ENCODE measurements at regions not wholly inside any gene's neighbourhood (a gene's known extent, or its start where the extent isn't known, plus 50 kb on each side); places are given as distances from the start of the nearest gene placed in this dataset.

DNA sequence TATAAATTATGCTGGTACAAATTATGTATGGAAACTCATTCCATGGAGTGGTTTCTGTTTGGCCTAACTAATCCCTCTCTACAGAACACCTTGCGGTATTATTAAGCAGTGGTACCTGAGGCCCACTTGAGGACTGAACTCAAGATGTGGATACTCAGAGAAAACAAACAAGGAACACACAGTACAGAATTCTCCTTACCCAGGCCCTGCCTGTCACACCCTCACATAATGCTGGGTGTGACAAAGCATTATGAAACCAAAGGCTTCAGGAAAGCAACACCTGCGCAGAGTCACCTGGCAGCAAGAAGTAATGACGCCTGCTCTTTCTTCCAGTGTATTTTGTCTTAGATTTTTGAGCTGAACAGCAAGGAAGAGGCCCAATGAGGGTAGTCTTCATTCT, 264.7 kb downstream of the PAX3 start:
- no peak overlapping the region for H2BK20ac ChIP-seq (ENCODE audit: low read depth, low read length)
- no peaks in the 10 kb centered on the region for H3K9me1 ChIP-seq (ENCODE audit: insufficient read depth, low read length)
- BruUV-seq (replicated peaks), result no TSS peak
- H2AK5ac ChIP-seq (ENCODE audit: low read depth, low read length), result no peak overlapping the region
- no peak overlapping the region for H3K18ac ChIP-seq (ENCODE audit: low read depth, low read length)
- H3K79me1 ChIP-seq (ENCODE audit: low read depth in 1 of 2, low read length in 2 of 2), result no peaks in the 10 kb centered on the region
- H3K4me1 ChIP-seq (ENCODE audit: control insufficient read depth, insufficient read depth, low read length), result no peaks in the 10 kb centered on the region
- no peak overlapping the region for H2BK120ac ChIP-seq (ENCODE audit: low read depth, low read length)
- H3K23ac ChIP-seq (ENCODE audit: low read depth, low read length), result no peak overlapping the region
- no CpG with 5 or more reads among the region's 3 CpGs for WGBS, 2 experiments (ENCODE audit: extremely low coverage in 2 of 2, insufficient read length in 1 of 2)
- H4K91ac ChIP-seq (ENCODE audit: insufficient read depth, low read depth, low read length), result no peak overlapping the region
- H2AK9ac ChIP-seq (replicated peaks; ENCODE audit: low read depth, low read length, poor library complexity), result no peak overlapping the region
- ATAC-seq (ENCODE audit: low read depth) (no peak), DNase-seq (no peak)
- dilution Hi-C loops (cut with HindIII; ENCODE audit: low sequenced_read_pairs, unreplicated experiment), result no loop called here
- H3K4me3 ChIP-seq (ENCODE audit: insufficient read depth, low read depth, low read length), result no peak overlapping the region
- in situ Hi-C loops (cut with MboI; ENCODE audit: low sequenced_read_pairs), result no loop called here
- ChIA-PET POLR2A (ENCODE audit: unreplicated experiment) (no interaction called here), CTCF (no interaction called here)
- no peak overlapping the region for H3K27ac ChIP-seq (ENCODE audit: insufficient read depth, low read length)
- H3K56ac ChIP-seq (ENCODE audit: extremely low read depth, insufficient read depth, low read length), result no peak overlapping the region
- TF ChIP-seq RAD21 (IDR thresholded peaks at IDR 0.05; ENCODE audit: low read length), result no peak
- no peak for TF ChIP-seq MAZ (IDR thresholded peaks at IDR 0.05; ENCODE audit: borderline replicate concordance, low read depth, low read length)
- TF ChIP-seq BHLHE40 (IDR thresholded peaks at IDR 0.05; ENCODE audit: low read depth, low read length), result no peak
- H4K20me1 ChIP-seq (ENCODE audit: insufficient read depth, low read length), result no peaks in the 10 kb centered on the region
- no peak overlapping the region for H3K4ac ChIP-seq (ENCODE audit: low read depth, low read length)
- H4K8ac ChIP-seq (ENCODE audit: low read depth in 2 of 2, low read length in 2 of 2), result no peak overlapping the region
- H3K27me3 ChIP-seq (ENCODE audit: control insufficient read depth, insufficient read depth, low read length), result no peaks in the 10 kb centered on the region
- no peak overlapping the region for H2AFZ ChIP-seq (replicated peaks; ENCODE audit: low read length, poor library complexity)
- intact Hi-C loops (cut with micrococcal nuclease), result no loop called here
- no peak overlapping the region for H3K4me2 ChIP-seq (ENCODE audit: low read depth, low read length)
- H3K36me3 ChIP-seq (ENCODE audit: control insufficient read depth, insufficient read depth, low read length), result no peaks in the 10 kb centered on the region
- H2BK15ac ChIP-seq (ENCODE audit: low read depth, low read length), result no peak overlapping the region
- no peak overlapping the region for H4K5ac ChIP-seq (ENCODE audit: low read depth, low read length)
- no peak overlapping the region for H3K9ac ChIP-seq (ENCODE audit: low read depth, low read length)
- H2BK5ac ChIP-seq (ENCODE audit: low read depth, low read length, poor library complexity, severe bottlenecking), result no peak overlapping the region
- H3K9me3 ChIP-seq (ENCODE audit: control insufficient read depth, insufficient read depth, low read length), result no peaks in the 10 kb centered on the region
- no peak overlapping the region for H3K14ac ChIP-seq (replicated peaks; ENCODE audit: low read depth, low read length)
